DND-41 (cell line): ENCODE measurements at regions not wholly inside any gene's neighbourhood (a gene's known extent, or its start where the extent isn't known, plus 50 kb on each side); places are given as distances from the start of the nearest gene placed in this dataset.
"Not testable (repeated sequence)": the region's sequence is repeated elsewhere in the genome, so short reads cannot be mapped to it uniquely, and the experiment has no call there.

ENCODE experiments used
- ATAC-seq: fragments of 200-7000 bp; cut with Tn5 transposase; 3 replicates; pipeline ENCODE4 v1.9.1; 2021; ENCODE audit warnings: low read depth; ENCODE audit not compliant: insufficient read depth
- DNase-seq: peaks from one replicate; pipeline ENCODE4 v3.0.0-alpha.2; 2020
- H2AFZ ChIP-seq: 2 replicates; pipeline ENCODE4 v1.6.0; 2012; ENCODE audit warnings: low read depth, low read length
- H3K27ac ChIP-seq: 2 replicates; pipeline ENCODE4 v1.5.1; 2012; ENCODE audit warnings: low read length, inconsistent platforms
- H3K27me3 ChIP-seq: fragments of 200-600 bp; sonication (generic); 2 replicates; pipeline ENCODE4 v1.6.0; 2012; ENCODE audit warnings: low read length, mild to moderate bottlenecking, inconsistent platforms; ENCODE audit not compliant: insufficient read depth, poor library complexity
- H3K36me3 ChIP-seq: 2 replicates; pipeline ENCODE4 v1.5.1; 2012; ENCODE audit warnings: low read length, inconsistent platforms; ENCODE audit not compliant: insufficient read depth
- H3K4me1 ChIP-seq: 2 replicates; pipeline ENCODE4 v1.5.1; 2012; ENCODE audit warnings: mild to moderate bottlenecking, low read length; ENCODE audit not compliant: insufficient read depth
- H3K4me2 ChIP-seq: 2 replicates; pipeline ENCODE4 v1.6.0; 2012; ENCODE audit warnings: mild to moderate bottlenecking, moderate library complexity, low read length, inconsistent platforms; ENCODE audit not compliant: insufficient read depth
- H3K4me3 ChIP-seq, 2 experiments: fragments of 200-600 bp in 1 of 2; shearing (Covaris generic) in 1 of 2; 2 replicates each; pipeline ENCODE4 v1.5.1; 2012 to 2016; ENCODE audit warnings: inconsistent platforms in 2 of 2, low read length in 2 of 2, mild to moderate bottlenecking in 2 of 2, low read depth in 1 of 2, moderate library complexity in 1 of 2
- H3K79me2 ChIP-seq: 2 replicates; pipeline ENCODE4 v1.6.0; 2012; ENCODE audit warnings: low read length, inconsistent platforms; ENCODE audit not compliant: insufficient read depth
- H3K9ac ChIP-seq: 2 replicates; pipeline ENCODE4 v1.6.0; 2012; ENCODE audit warnings: low read depth, mild to moderate bottlenecking, inconsistent platforms, low read length, moderate library complexity
- H3K9me3 ChIP-seq: 2 replicates; pipeline ENCODE4 v1.5.1; 2012; ENCODE audit warnings: low read length, moderate library complexity, mild to moderate bottlenecking, inconsistent platforms; ENCODE audit not compliant: insufficient read depth, severe bottlenecking
- H4K20me1 ChIP-seq: 2 replicates; pipeline ENCODE4 v1.6.0; 2012; ENCODE audit warnings: low read length; ENCODE audit not compliant: insufficient read depth
- EZH2 ChIP-seq: IDR thresholded peaks from 3 replicates; pipeline ENCODE4 v1.6.1; 2012; ENCODE audit warnings: borderline replicate concordance, low read depth, mild to moderate bottlenecking, moderate library complexity, low read length, inconsistent platforms; ENCODE audit not compliant: severe bottlenecking
- TF ChIP-seq, protein P1 (sequence below): IDR thresholded peaks from 2 replicates; pipeline ENCODE4 v1.5.1; 2012; ENCODE audit warnings: borderline replicate concordance, low read length, moderate library complexity, mild to moderate bottlenecking; ENCODE audit not compliant: poor library complexity, severe bottlenecking; ENCODE audit errors: extremely low read depth

DNA sequence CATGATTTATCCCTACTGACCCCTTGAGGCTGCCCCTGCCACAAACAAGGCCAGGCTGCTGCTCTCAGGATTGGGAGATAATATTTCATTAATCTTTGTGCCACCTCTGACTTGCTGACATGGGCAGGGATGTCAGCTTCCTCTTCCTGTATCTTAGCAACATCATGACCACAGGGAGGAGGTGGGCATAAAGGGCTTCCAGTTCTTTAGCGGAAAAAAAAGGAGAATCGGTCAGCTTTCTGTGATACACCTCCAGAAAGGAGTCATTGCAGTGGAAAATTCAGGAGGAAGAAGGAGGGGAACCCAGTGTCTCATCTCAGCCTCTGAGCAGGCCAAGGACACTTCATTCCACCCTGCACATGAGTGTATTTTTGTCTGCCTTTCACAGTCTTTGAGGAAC, 206.8 kb upstream of the SDK2 start:
- DNase-seq = no peak

DNA sequence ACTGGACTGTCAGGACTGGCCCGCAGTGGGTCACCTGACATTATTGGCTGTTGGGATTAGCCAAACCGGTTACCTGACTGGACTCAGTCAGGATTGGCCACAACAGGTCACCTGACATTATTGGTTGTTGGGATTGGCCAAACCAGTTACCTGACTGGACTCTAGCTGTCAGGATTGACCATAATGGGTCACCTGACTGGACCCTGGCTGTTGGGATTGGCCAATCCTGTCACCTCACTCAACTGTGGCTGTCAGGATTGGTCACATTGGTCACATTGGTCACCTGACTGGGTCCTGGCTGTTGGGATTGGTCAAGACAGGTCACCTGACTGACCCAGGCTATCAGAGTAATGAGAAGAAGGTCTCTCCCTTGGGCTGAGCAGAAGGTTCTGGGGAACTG, 207.7 kb upstream of the SDK2 start:
- Histone ChIP-seq H3K27ac (no peak overlapping the region), H4K20me1 (no peaks in the 10 kb centered on the region), H3K27me3 (no peaks in the 10 kb centered on the region), H3K79me2 (no peaks in the 10 kb centered on the region), H3K9me3 (no peaks in the 10 kb centered on the region), H3K36me3 (no peaks in the 10 kb centered on the region), H3K4me1 (no peaks in the 10 kb centered on the region), H3K9ac (no peak overlapping the region), H3K4me2 (no peak overlapping the region), H2AFZ (no peak overlapping the region), H3K4me3 (no peak overlapping the region)
- DNase-seq (no peak), ATAC-seq (no peak)
- TF ChIP-seq, protein P1, sequence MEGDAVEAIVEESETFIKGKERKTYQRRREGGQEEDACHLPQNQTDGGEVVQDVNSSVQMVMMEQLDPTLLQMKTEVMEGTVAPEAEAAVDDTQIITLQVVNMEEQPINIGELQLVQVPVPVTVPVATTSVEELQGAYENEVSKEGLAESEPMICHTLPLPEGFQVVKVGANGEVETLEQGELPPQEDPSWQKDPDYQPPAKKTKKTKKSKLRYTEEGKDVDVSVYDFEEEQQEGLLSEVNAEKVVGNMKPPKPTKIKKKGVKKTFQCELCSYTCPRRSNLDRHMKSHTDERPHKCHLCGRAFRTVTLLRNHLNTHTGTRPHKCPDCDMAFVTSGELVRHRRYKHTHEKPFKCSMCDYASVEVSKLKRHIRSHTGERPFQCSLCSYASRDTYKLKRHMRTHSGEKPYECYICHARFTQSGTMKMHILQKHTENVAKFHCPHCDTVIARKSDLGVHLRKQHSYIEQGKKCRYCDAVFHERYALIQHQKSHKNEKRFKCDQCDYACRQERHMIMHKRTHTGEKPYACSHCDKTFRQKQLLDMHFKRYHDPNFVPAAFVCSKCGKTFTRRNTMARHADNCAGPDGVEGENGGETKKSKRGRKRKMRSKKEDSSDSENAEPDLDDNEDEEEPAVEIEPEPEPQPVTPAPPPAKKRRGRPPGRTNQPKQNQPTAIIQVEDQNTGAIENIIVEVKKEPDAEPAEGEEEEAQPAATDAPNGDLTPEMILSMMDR = no peak
- no peak for TF ChIP-seq EZH2

More for the DNA sequence above, 206.8 kb upstream of the SDK2 start:
- H3K27ac ChIP-seq = no peak overlapping the region
- H2AFZ ChIP-seq = no peak overlapping the region; the same call in 1 of the 2 replicates
- no peak overlapping the region for H3K9ac ChIP-seq
- H3K4me1 ChIP-seq = no peaks in the 10 kb centered on the region
- H3K36me3 ChIP-seq = no peaks in the 10 kb centered on the region
- no peaks in the 10 kb centered on the region for H4K20me1 ChIP-seq
- H3K4me3 ChIP-seq = no peak overlapping the region
- TF ChIP-seq, protein P1 = no peak
- no peak for TF ChIP-seq EZH2
- H3K9me3 ChIP-seq = no peaks in the 10 kb centered on the region
- no peak overlapping the region for H3K4me2 ChIP-seq
- ATAC-seq = no peak
- H3K27me3 ChIP-seq = no peaks in the 10 kb centered on the region
- H3K79me2 ChIP-seq = no peaks in the 10 kb centered on the region

DNA sequence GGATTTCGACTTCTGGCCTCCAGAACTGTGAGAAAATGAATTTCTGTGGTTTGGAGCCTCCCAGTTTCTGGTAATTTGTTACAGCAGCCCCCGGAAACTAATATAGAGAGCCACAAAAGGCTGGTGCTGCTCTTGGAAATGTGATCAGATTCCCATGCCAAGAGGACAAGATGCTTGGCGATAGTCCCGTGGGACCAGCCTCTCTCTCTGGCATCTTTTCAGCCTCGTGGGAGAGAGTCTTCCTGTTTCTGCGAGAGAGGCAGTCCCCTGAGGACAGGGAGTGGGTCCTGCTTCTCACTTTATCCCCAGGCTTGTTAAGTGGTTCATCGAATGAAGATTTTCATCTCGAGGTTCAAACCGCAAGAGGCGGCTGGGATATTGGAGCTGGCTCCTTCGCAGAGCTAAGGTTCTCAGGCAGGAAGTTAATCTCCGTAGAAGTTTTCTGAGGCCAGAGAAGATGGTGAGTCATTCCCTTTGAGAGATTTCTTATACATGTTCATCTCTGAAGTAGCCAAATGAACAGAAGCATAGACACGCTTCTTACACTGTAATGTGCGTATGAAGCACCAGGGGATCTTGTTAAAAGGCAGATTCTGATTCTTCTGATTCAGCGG, 211.6 kb upstream of the SDK2 start:
- H3K79me2 ChIP-seq = no peaks in the 10 kb centered on the region
- DNase-seq (no peak), ATAC-seq (no peak)
- H3K27ac ChIP-seq = no peak overlapping the region
- no peak overlapping the region for H3K4me2 ChIP-seq
- H3K4me3 ChIP-seq = no peak overlapping the region
- no peaks in the 10 kb centered on the region for H3K9me3 ChIP-seq
- no peak for TF ChIP-seq EZH2
- TF ChIP-seq, protein P1 = no peak
- H3K36me3 ChIP-seq = no peaks in the 10 kb centered on the region
- no peak overlapping the region for H3K9ac ChIP-seq
- no peaks in the 10 kb centered on the region for H3K4me1 ChIP-seq
- no peaks in the 10 kb centered on the region for H4K20me1 ChIP-seq
- H2AFZ ChIP-seq = no peak overlapping the region
- no peaks in the 10 kb centered on the region for H3K27me3 ChIP-seq

DNA sequence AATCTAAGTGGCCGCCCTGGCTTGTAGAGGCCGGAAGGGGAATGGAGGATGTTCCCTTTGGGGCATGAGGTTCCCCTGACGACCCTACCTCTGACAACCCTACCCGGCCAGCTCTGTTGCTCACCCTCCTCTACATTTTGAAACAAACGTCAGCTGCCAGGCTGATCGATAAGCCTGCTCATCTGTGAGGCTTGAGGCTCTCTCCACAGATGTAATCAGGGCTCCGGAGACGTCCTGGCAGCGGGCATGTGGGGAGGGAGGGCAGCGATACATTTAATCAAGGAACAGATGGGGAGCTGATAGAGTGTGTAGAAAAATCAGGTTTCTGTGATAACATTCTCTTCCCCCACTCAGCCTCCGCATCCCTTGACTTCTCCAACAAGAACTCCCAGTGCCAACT, 212.3 kb upstream of the SDK2 start:
- no peak overlapping the region for H3K9ac ChIP-seq
- H3K27ac ChIP-seq = no peak overlapping the region
- no peaks in the 10 kb centered on the region for H3K36me3 ChIP-seq
- no peaks in the 10 kb centered on the region for H3K79me2 ChIP-seq
- TF ChIP-seq, protein P1 = no peak
- DNase-seq (no peak), ATAC-seq (no peak)
- no peaks in the 10 kb centered on the region for H3K4me1 ChIP-seq
- no peaks in the 10 kb centered on the region for H3K27me3 ChIP-seq
- H3K4me2 ChIP-seq = no peak overlapping the region
- no peak overlapping the region for H2AFZ ChIP-seq
- no peak overlapping the region for H3K4me3 ChIP-seq
- no peaks in the 10 kb centered on the region for H4K20me1 ChIP-seq
- H3K9me3 ChIP-seq = no peaks in the 10 kb centered on the region

DNA sequence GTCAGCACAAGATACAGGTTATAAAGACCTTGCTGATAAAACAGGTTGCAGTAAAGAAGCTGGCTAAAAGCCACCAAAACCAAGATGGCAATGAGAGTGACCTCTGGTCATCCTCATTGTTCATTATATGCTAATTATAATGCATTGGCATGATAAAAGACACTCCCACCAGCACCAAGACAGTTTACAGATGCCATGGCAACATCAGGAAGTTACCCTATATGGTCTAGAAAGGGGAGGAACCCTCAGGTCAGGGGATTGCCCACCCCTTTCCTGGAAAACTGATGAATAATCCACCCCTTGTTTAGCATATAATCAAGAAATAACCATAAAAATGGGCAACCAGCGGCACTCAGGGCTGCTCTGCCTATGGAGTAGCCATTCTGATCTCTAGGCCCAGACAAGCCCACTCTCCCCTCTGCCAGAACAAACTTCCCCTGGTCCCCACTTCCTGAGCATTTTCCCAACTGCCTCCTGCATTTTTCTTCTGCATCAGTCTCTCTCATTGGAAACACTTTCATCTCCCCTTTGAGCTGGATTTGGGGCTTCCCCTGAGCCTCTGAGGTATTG, 215.3 kb upstream of the SDK2 start:
- not testable (repeated sequence) for H3K36me3 ChIP-seq, H3K9ac ChIP-seq, H3K27ac ChIP-seq, H3K4me1 ChIP-seq, H3K4me3 ChIP-seq, H3K9me3 ChIP-seq, H4K20me1 ChIP-seq, H2AFZ ChIP-seq, H3K4me2 ChIP-seq, ATAC-seq, H3K27me3 ChIP-seq, DNase-seq, H3K79me2 ChIP-seq
